ENCODE measurements at regions not wholly inside any gene's neighbourhood (a gene's known extent, or its start where the extent isn't known, plus 50 kb on each side); places are given as distances from the start of the nearest gene placed in this dataset.

DNA sequence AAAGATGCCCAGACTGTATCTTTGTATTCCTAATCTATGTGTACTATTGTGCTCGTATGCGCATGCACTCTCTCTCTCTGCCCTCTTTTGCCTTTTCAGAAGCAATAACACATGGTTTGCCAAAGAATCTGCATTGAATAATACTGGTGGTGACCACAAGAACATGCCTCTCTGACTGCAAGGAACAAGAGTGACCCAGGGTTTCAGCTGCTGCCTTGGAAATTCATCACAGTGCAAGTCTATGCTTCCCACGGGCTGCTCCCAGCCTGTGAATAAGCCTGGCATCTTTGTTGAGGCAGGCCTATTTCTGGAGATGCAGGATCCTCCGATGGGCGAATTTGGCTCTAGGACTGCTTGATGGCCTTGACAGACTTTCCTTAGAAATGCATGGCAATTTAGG is 689.4 kb upstream of the FANCL start:
- no peak overlapping the region for H2BK12ac ChIP-seq (ENCODE audit: low read depth, low read length)
- H4K8ac ChIP-seq (ENCODE audit: extremely low read depth, insufficient read depth, low read length) = no peak overlapping the region
- no peak overlapping the region for H3K56ac ChIP-seq (replicated peaks; ENCODE audit: insufficient read length, low read depth, low read length)
- no peaks in the 10 kb centered on the region for H3K27me3 ChIP-seq (replicated peaks in 1 of 4; ENCODE audit: control insufficient read depth in 3 of 4, extremely low read depth in 1 of 4, insufficient read depth in 3 of 4, low read length in 3 of 4)
- no peak overlapping the region for H3K23ac ChIP-seq (ENCODE audit: insufficient read length)
- no peak overlapping the region for H4K5ac ChIP-seq (ENCODE audit: insufficient read length, low read depth, low read length)
- H3K79me1 ChIP-seq (ENCODE audit: low read depth, low read length) = no peaks in the 10 kb centered on the region
- H3K18ac ChIP-seq (ENCODE audit: extremely low read depth, low read length) = no peak overlapping the region
- FAIRE-seq (no peak), DNase-seq (ENCODE audit: low read depth in 1 of 2, low spot score in 2 of 2) (no peak)
- no peak overlapping the region for H2BK120ac ChIP-seq (replicated peaks; ENCODE audit: low read depth, low read length)
- no peak overlapping the region for H2BK15ac ChIP-seq (ENCODE audit: low read length)
- H2BK20ac ChIP-seq (ENCODE audit: low read length) = no peak overlapping the region
- H3K4ac ChIP-seq (replicated peaks; ENCODE audit: insufficient read length, low read depth, low read length) = no peak overlapping the region
- H3K27ac ChIP-seq (ENCODE audit: low read depth, low read length) = no peak overlapping the region
- CTCF ChIA-PET (ENCODE audit: partially characterized antibody) = interaction anchor here (1.6 to 2.2 kb wide), 2 partner anchors 9 to 94 kb away, joined by 4 to 6 read pairs; no protein-coding TSS in a partner anchor
- no peak overlapping the region for H3K4me2 ChIP-seq (ENCODE audit: insufficient read depth in 1 of 2, low read depth in 2 of 2, low read length in 2 of 2)
- H3K9ac ChIP-seq (replicated peaks in 1 of 4; ENCODE audit: extremely low read depth in 1 of 4, low read depth in 3 of 4, low read length in 3 of 4) = no peak overlapping the region
- H2BK5ac ChIP-seq (ENCODE audit: low read depth, low read length) = no peak overlapping the region
- no peaks in the 10 kb centered on the region for H3K79me2 ChIP-seq (ENCODE audit: control insufficient read depth in 1 of 2, insufficient read depth in 2 of 2, low read length in 2 of 2)
- H4K20me1 ChIP-seq (replicated peaks in 1 of 2; ENCODE audit: control insufficient read depth in 1 of 2, insufficient read depth in 2 of 2, low read length in 2 of 2) = no peaks in the 10 kb centered on the region
- no peak overlapping the region for H3K4me3 ChIP-seq (ENCODE audit: extremely low read depth in 1 of 4, insufficient read depth in 2 of 4, low read depth in 3 of 4, low read length in 4 of 4)
- TF ChIP-seq SIX5 (IDR thresholded peaks at IDR 0.05; ENCODE audit: low read depth, low read length) (no peak), HDAC6 (IDR thresholded peaks at IDR 0.05; ENCODE audit: low read depth, low read length) (no peak), TCF12 (IDR thresholded peaks at IDR 0.05; ENCODE audit: low read depth, low read length) (no peak)
- no peak overlapping the region for H2AFZ ChIP-seq (ENCODE audit: low read length)
- H4K91ac ChIP-seq (replicated peaks; ENCODE audit: insufficient read length, low read length) = no peak overlapping the region
- POLR2A ChIA-PET (ENCODE audit: partially characterized antibody) = no interaction called here
- H3K23me2 ChIP-seq (ENCODE audit: low read depth, low read length) = no peaks in the 10 kb centered on the region
- H2AK5ac ChIP-seq (ENCODE audit: low read depth, low read length) = no peak overlapping the region
- H3K14ac ChIP-seq (ENCODE audit: insufficient read length) = no peak overlapping the region
- no peaks in the 10 kb centered on the region; a peak in 1 of 8 replicates for H3K36me3 ChIP-seq (ENCODE audit: control insufficient read depth in 2 of 4, insufficient read depth in 4 of 4, low read length in 3 of 4)
- peaks cover 0 to 6% (median 2%) of the 10 kb centered on the region in 4 experiments; a peak in 2 of 7 replicates for H3K4me1 ChIP-seq (replicated peaks in 1 of 4; ENCODE audit: control insufficient read depth in 3 of 4, insufficient read depth in 4 of 4, low read length in 3 of 4)
- 89% methylated on average over 5 of the region's 5 CpGs; no CpG with 5 or more reads in 1 of the 2 experiments for WGBS, 2 experiments (ENCODE audit: extremely low coverage in 1 of 2, insufficient coverage in 1 of 2, insufficient read length in 1 of 2, insufficient replicate concordance in 2 of 2, low coverage in 1 of 2, low lambda C conversion rate in 2 of 2, missing lambda C conversion rate in 1 of 2)
- H3K9me3 ChIP-seq (ENCODE audit: insufficient read depth in 2 of 2, low read depth in 1 of 2, low read length in 1 of 2) = no peaks in the 10 kb centered on the region
